ENCODE measurements at regions not wholly inside any gene's neighbourhood (a gene's known extent, or its start where the extent isn't known, plus 50 kb on each side); places are given as distances from the start of the nearest gene placed in this dataset.
"Not testable (repeated sequence)": the region's sequence is repeated elsewhere in the genome, so short reads cannot be mapped to it uniquely, and the experiment has no call there.

- not testable (repeated sequence) for DNase-seq (ENCODE audit: low read depth); H3K4me3 ChIP-seq (ENCODE audit: low read depth, low read length)
Measured at GRCh38 chr10:46645110-46645509, 66.2 kb downstream of the SYT15 start.

GRCh38 chr10:46646132-46646531 lies 67.2 kb downstream of the SYT15 start:
- H3K4me3 ChIP-seq (ENCODE audit: low read depth, low read length); DNase-seq (ENCODE audit: low read depth): not testable (repeated sequence)

GRCh38 chr10:46650967-46651366 lies 72.0 kb downstream of the SYT15 start:
- DNase-seq (ENCODE audit: low read depth) = not testable (repeated sequence)

GRCh38 chr10:46657437-46657836 lies 78.5 kb downstream of the SYT15 start:
- not testable (repeated sequence) for DNase-seq (ENCODE audit: low read depth); H3K4me3 ChIP-seq (ENCODE audit: low read depth, low read length)

More at GRCh38 chr10:46650967-46651366, 72.0 kb downstream of the SYT15 start:
- H3K4me3 ChIP-seq (ENCODE audit: low read depth, low read length) = not testable (repeated sequence)

- not testable (repeated sequence) for H3K4me3 ChIP-seq (ENCODE audit: low read depth, low read length); DNase-seq (ENCODE audit: low read depth)
Measured at GRCh38 chr10:46660027-46660834, 81.3 kb downstream of the SYT15 start.

- not testable (repeated sequence) for H3K4me3 ChIP-seq (ENCODE audit: low read depth, low read length); DNase-seq (ENCODE audit: low read depth)
Measured at GRCh38 chr10:46660835-46661164, 81.9 kb downstream of the SYT15 start.

- DNase-seq (ENCODE audit: low read depth) = not testable (repeated sequence)
Measured at GRCh38 chr10:46665536-46665935, 86.6 kb downstream of the SYT15 start.

GRCh38 chr10:46668357-46668997 lies 89.5 kb downstream of the SYT15 start:
- not testable (repeated sequence) for H3K4me3 ChIP-seq (ENCODE audit: low read depth, low read length); DNase-seq (ENCODE audit: low read depth)

More at GRCh38 chr10:46665536-46665935, 86.6 kb downstream of the SYT15 start:
- H3K4me3 ChIP-seq (ENCODE audit: low read depth, low read length) = not testable (repeated sequence)

GRCh38 chr10:46677836-46678435 lies 99.0 kb downstream of the SYT15 start:
- not testable (repeated sequence) for H3K4me3 ChIP-seq (ENCODE audit: low read depth, low read length); DNase-seq (ENCODE audit: low read depth)

GRCh38 chr10:46691397-46691796 lies 112.5 kb downstream of the SYT15 start:
- H3K4me3 ChIP-seq (ENCODE audit: low read depth, low read length); DNase-seq (ENCODE audit: low read depth): not testable (repeated sequence)

- not testable (repeated sequence) for DNase-seq (ENCODE audit: low read depth); H3K4me3 ChIP-seq (ENCODE audit: low read depth, low read length)
- peak; percentile 22 for TF ChIP-seq CTCF (IDR thresholded peaks at IDR 0.05; ENCODE audit: insufficient read depth, low read length)
Measured at GRCh38 chr10:46693218-46693617, 114.3 kb downstream of the SYT15 start.

- not testable (repeated sequence) for H3K4me3 ChIP-seq (ENCODE audit: low read depth, low read length); DNase-seq (ENCODE audit: low read depth)
Measured at GRCh38 chr10:46717264-46717663, 138.3 kb downstream of the SYT15 start.

- not testable (repeated sequence) for DNase-seq (ENCODE audit: low read depth); H3K4me3 ChIP-seq (ENCODE audit: low read depth, low read length)
Measured at GRCh38 chr10:46718014-46718413, 139.1 kb downstream of the SYT15 start.

Measured in fibroblast of the aortic adventitia (primary cell).